ENCODE measurements at regions not wholly inside any gene's neighbourhood (a gene's known extent, or its start where the extent isn't known, plus 50 kb on each side); places are given as distances from the start of the nearest gene placed in this dataset.

- TF ChIP-seq POLR2A (IDR thresholded peaks at IDR 0.05) (no peak), POLR2AphosphoS5 (IDR thresholded peaks at IDR 0.05) (no peak), CTCF (IDR thresholded peaks at IDR 0.05) (no peak)
Observed at GRCh38 chr3:181930105-181930504, 218.4 kb downstream of the SOX2 start.

Measured in prostate gland (tissue), 2 donors.